GM23248 (cell line): ENCODE measurements at regions not wholly inside any gene's neighbourhood (a gene's known extent, or its start where the extent isn't known, plus 50 kb on each side); places are given as distances from the start of the nearest gene placed in this dataset.
"Not testable (repeated sequence)": the region's sequence is repeated elsewhere in the genome, so short reads cannot be mapped to it uniquely, and the experiment has no call there.

ENCODE experiments used
- DNase-seq: peaks from one replicate; pipeline ENCODE4 v3.0.0-alpha.2; 2015
- H2AFZ ChIP-seq: fragments of 200-600 bp; sonication (generic); 2 replicates; pipeline ENCODE4 v1.6.1; 2016; ENCODE audit warnings: antibody characterized with exemption
- H3F3A ChIP-seq: fragments of 200-600 bp; sonication (generic); 2 replicates; pipeline ENCODE4 v1.6.1; 2016; ENCODE audit warnings: mild to moderate bottlenecking, antibody characterized with exemption, mixed run types; ENCODE audit not compliant: insufficient read depth
- H3K27ac ChIP-seq: fragments of 200-600 bp; sonication (generic); 2 replicates; pipeline ENCODE4 v1.5.1; 2016; ENCODE audit warnings: mild to moderate bottlenecking
- H3K27me3 ChIP-seq: fragments of 200-600 bp; sonication (generic); replicated peaks from 2 replicates; pipeline ENCODE4 v1.6.1; 2016; ENCODE audit warnings: mild to moderate bottlenecking; ENCODE audit not compliant: insufficient read depth
- H3K36me3 ChIP-seq: fragments of 200-600 bp; sonication (generic); 2 replicates; pipeline ENCODE4 v1.6.1; 2016; ENCODE audit warnings: low read depth, mild to moderate bottlenecking
- H3K4me1 ChIP-seq: fragments of 200-600 bp; sonication (generic); 2 replicates; pipeline ENCODE4 v1.6.1; 2016; ENCODE audit warnings: mild to moderate bottlenecking; ENCODE audit not compliant: insufficient read depth
- H3K4me2 ChIP-seq: fragments of 200-600 bp; sonication (generic); one replicate; pipeline ENCODE4 v1.6.1; 2016; ENCODE audit warnings: mild to moderate bottlenecking; ENCODE audit not compliant: unreplicated experiment
- H3K4me3 ChIP-seq: fragments of 200-600 bp; sonication (generic); 2 replicates; pipeline ENCODE4 v1.5.1; 2016; ENCODE audit warnings: mild to moderate bottlenecking
- H3K79me2 ChIP-seq: fragments of 200-600 bp; sonication (generic); 2 replicates; pipeline ENCODE4 v1.6.1; 2016; ENCODE audit warnings: mild to moderate bottlenecking; ENCODE audit not compliant: insufficient read depth
- H3K9ac ChIP-seq: fragments of 200-600 bp; sonication (generic); 2 replicates; pipeline ENCODE4 v1.6.1; 2016; ENCODE audit warnings: mild to moderate bottlenecking
- H3K9me2 ChIP-seq: fragments of 200-600 bp; sonication (generic); 2 replicates; pipeline ENCODE4 v1.6.1; 2016; ENCODE audit warnings: mixed run types, mild to moderate bottlenecking, moderate library complexity; ENCODE audit not compliant: insufficient read depth
- H3K9me3 ChIP-seq: fragments of 200-600 bp; sonication (generic); one replicate; pipeline ENCODE4 v1.6.1; 2017; ENCODE audit warnings: low read depth
- H4K20me1 ChIP-seq: fragments of 200-600 bp; sonication (generic); 2 replicates; pipeline ENCODE4 v1.6.0; 2016; ENCODE audit not compliant: insufficient read depth
- EZH2 ChIP-seq: fragments of 200-600 bp; sonication (generic); IDR thresholded peaks from 2 replicates; pipeline ENCODE4 v1.6.1; 2018; ENCODE audit warnings: antibody characterized with exemption, mild to moderate bottlenecking; ENCODE audit not compliant: insufficient read depth, poor library complexity, severe bottlenecking
- EZH2phosphoT487 ChIP-seq: fragments of 200-600 bp; sonication (generic); IDR thresholded peaks from 2 replicates; pipeline ENCODE4 v1.6.1; 2018; ENCODE audit warnings: antibody characterized with exemption, moderate library complexity, mild to moderate bottlenecking, low read depth; ENCODE audit not compliant: insufficient read depth
- WGBS, 2 experiments: methylation state at CpG; one replicate each; pipeline ENCODE4 v1.1.6; 2015 to 2017; ENCODE audit warnings: low lambda C conversion rate in 2 of 2, low coverage in 1 of 2; ENCODE audit errors: missing lambda C conversion rate in 2 of 2; 5-methylcytosine and 5-hydroxymethylcytosine counted together
- in situ Hi-C: fragments of 300-500 bp; cut with MboI; formaldehyde crosslinking; loops from 2 replicates; pipeline ENCODE4 v1.15.0; 2020

DNA sequence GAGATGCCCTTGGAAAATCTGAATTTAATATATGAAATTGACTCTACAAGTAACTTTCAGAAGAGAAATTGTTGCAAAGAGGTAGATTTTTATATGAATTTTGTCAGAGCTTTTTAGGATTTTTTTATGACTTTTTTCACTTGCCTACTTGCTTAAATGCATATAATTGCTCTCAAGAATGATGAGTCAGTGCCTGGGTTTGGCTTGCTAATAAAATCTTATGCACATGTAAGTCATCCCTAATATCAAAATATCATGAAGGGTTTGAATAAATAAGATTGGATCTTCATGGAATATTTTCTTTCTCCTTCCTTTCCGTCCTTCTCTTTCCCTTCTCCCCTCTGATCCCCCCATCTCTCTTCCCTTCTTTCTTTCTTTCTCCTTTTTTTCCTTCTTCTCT is 354.1 kb downstream of the TXNL1 start:
- Histone ChIP-seq H3K27me3 (no peaks in the 10 kb centered on the region), H3K4me3 (no peak overlapping the region), H3K27ac (no peak overlapping the region), H3K4me2 (no peak overlapping the region), H3F3A (0 out of 2 replicates have a peak, but pooled peaks cover 3% of the 10 kb centered on the region), H3K4me1 (peaks cover 13% of the 10 kb centered on the region; the same call in 1 of the 2 replicates), H4K20me1 (no peaks in the 10 kb centered on the region), H2AFZ (no peak overlapping the region), H3K9me2 (no peaks in the 10 kb centered on the region), H3K9me3 (no peaks in the 10 kb centered on the region), H3K36me3 (no peaks in the 10 kb centered on the region), H3K79me2 (no peaks in the 10 kb centered on the region), H3K9ac (no peak overlapping the region)
- no peak for TF ChIP-seq EZH2phosphoT487
- TF ChIP-seq EZH2 = no peak
- peak; percentile 60 for DNase-seq
- WGBS, 2 experiments = 54 to 67% methylated on average over 1 of the region's 1 CpG
- in situ Hi-C loops = no loop called here

DNA sequence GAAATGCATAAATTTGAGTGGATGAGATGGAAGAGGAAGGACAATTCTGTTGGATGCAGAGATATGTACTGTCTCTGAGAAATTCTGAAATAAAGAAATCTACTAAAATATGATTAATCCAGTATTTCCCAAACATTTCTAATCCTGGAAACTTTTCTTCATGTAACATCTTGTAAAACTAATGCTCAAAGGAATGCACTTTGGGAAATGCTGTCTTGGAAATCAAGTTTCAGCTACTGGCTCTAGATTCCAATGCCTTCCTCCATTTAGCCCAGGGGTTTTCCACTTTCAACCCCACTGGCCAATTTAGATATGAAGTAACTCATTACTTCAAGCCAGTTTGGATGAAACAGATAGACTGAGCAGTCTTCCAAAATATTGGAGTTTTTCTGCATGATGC is 355.1 kb downstream of the TXNL1 start:
- Histone ChIP-seq H3K27me3 (no peaks in the 10 kb centered on the region), H3F3A (0 out of 2 replicates have a peak, but pooled peaks cover 3% of the 10 kb centered on the region), H3K9me3 (no peaks in the 10 kb centered on the region), H3K4me3 (no peak overlapping the region), H3K9ac (no peak overlapping the region), H3K9me2 (no peaks in the 10 kb centered on the region), H3K79me2 (no peaks in the 10 kb centered on the region), H2AFZ (no peak overlapping the region), H3K36me3 (no peaks in the 10 kb centered on the region), H3K27ac (no peak overlapping the region), H4K20me1 (no peaks in the 10 kb centered on the region), H3K4me2 (no peak overlapping the region), H3K4me1 (peaks cover 13% of the 10 kb centered on the region; the same call in 1 of the 2 replicates)
- DNase-seq = peak; percentile 5
- in situ Hi-C loops = no loop called here
- no peak for TF ChIP-seq EZH2
- no peak for TF ChIP-seq EZH2phosphoT487

DNA sequence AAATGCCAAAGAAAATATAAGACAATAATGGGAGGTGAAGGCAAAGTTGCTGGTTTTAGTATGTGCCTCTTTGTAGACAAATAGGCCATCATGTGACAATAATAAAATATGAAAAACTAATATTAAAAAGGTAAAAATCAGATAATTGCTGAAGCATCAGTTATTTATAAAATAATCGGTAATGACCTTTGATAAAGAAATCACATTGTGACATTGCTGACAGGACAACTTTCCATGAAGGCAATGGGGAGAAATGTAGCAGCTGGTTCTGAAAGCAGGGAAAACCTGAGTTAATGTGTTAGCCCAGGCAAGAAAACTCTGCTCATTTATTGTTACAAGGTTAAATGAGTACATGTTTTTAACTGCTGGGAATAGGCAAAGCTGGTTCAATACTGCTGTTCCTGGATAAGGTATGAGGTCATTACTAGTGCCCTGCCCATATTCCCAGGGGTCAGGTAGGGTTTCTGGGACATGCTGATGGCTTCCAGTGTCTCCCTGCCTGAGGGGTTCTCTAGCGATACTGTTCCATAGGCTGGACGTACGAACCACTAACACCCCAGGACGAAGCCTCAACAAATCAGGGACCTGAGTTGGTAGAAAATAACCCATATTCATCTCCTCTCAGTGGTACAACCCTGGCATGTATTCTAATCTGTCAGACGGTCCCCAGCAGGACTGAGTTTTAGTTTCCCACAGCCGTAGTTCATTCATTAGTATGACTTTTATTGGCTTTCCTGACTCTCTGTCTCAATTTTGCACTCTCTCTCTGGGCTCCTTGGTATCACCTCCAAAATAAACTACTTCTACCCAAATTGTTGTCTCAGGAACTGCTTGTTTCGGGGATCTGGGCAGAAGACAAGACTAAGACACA is 355.9 kb downstream of the TXNL1 start:
- H3K36me3 ChIP-seq = no peaks in the 10 kb centered on the region
- no peaks in the 10 kb centered on the region for H4K20me1 ChIP-seq
- H3K27me3 ChIP-seq = no peaks in the 10 kb centered on the region
- H3K4me1 ChIP-seq = peaks cover 13% of the 10 kb centered on the region; the same call in 1 of the 2 replicates
- no peak overlapping the region for H3K9ac ChIP-seq
- H3K27ac ChIP-seq = no peak overlapping the region
- no peak for DNase-seq
- no peak overlapping the region for H3K4me2 ChIP-seq
- H3F3A ChIP-seq = 0 out of 2 replicates have a peak, but pooled peaks cover 3% of the 10 kb centered on the region
- in situ Hi-C loops = no loop called here
- H3K79me2 ChIP-seq = no peaks in the 10 kb centered on the region
- TF ChIP-seq EZH2 = no peak
- no peak for TF ChIP-seq EZH2phosphoT487
- 94 to 96% methylated on average over 8 of the region's 8 CpGs for WGBS, 2 experiments
- no peak overlapping the region for H3K4me3 ChIP-seq
- no peak overlapping the region for H2AFZ ChIP-seq
- no peaks in the 10 kb centered on the region for H3K9me2 ChIP-seq
- H3K9me3 ChIP-seq = no peaks in the 10 kb centered on the region

DNA sequence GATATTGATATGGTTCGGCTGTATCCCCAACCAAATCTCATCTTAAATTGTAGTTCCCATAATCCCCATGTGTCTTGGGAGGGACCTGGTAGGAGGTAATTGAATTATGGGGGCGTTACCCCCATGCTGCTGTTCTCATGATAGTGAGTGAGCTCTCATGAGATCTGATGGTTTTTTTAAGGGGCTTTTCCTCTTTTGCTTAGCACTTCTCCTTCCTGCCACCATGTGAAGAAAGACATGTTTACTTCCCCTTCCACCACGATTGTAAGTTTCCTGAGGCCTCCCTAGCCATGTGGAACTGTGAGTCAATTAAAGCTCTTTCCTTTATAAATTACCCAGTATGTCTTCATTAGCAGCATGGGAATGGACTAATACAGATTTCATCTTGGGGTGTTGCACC is 358.6 kb downstream of the TXNL1 start:
- H3K4me2 ChIP-seq, H3K4me1 ChIP-seq, H3F3A ChIP-seq, H4K20me1 ChIP-seq, H3K9me2 ChIP-seq, H3K79me2 ChIP-seq, H3K9me3 ChIP-seq, H3K36me3 ChIP-seq, H3K9ac ChIP-seq, H3K27me3 ChIP-seq, in situ Hi-C loops, H3K27ac ChIP-seq, DNase-seq, H2AFZ ChIP-seq, H3K4me3 ChIP-seq: not testable (repeated sequence)
- 72 to 73% methylated on average over 3 of the region's 3 CpGs for WGBS, 2 experiments
